ENCODE measurements at regions not wholly inside any gene's neighbourhood (a gene's known extent, or its start where the extent isn't known, plus 50 kb on each side); places are given as distances from the start of the nearest gene placed in this dataset.

GRCh38 chr3:28039829-28040228, 201.6 kb upstream of the CMC1 start:
- Histone ChIP-seq H3K27me3 (replicated peaks in 1 of 7) (no peaks in the 10 kb centered on the region), H3K36me3 (no peaks in the 10 kb centered on the region), H3K4me3 (no peak overlapping the region), H3K9me3 (no peaks in the 10 kb centered on the region), H3K27ac (no peak overlapping the region), H3K4me1 (no peaks in the 10 kb centered on the region)
- 57 to 82% (median 70%) methylated on average over 1 of the region's 1 CpG for WGBS, 5 donors
- TF ChIP-seq POLR2AphosphoS5 (IDR thresholded peaks at IDR 0.05) (no peak), POLR2A (IDR thresholded peaks at IDR 0.05) (no peak), CTCF (IDR thresholded peaks at IDR 0.05 in 8 of 11, conservative IDR thresholded peaks at IDR 0.05 in 3 of 11) (no peak)
- intact Hi-C loops (cut with DNase I; ENCODE audit: low total_unique reads) = no loop called here
- no peak for DNase-seq

DNA sequence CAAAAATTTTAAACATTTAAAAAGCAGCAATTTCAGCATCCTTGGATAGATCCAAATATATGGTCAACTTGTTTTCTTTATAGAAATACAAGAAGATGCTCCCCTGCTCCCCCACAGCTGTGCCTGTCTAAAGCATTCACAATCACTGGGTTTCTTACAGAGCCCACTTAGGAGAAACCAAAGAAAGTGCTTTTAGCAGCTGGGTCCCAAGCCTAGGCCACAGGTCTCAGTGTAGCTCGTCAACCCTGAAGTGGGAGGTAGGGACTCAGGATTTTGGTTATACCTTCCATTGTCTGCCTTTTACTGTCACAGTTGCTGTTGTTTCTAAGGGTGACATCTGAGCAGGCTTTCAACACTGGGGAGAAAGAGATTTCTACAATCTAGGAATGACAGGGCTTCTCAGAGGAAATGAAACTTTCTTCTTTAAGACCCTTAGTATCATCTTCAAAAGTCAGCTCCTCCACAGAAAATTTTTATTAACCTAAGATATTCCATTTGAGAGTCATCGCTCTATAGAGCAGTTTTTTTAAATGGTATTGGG, 199.3 kb upstream of the CMC1 start:
- H3K4me3 ChIP-seq = no peak overlapping the region
- no peaks in the 10 kb centered on the region for H3K9me3 ChIP-seq
- H3K27ac ChIP-seq = no peak overlapping the region
- TF ChIP-seq POLR2A (IDR thresholded peaks at IDR 0.05) (no peak), POLR2AphosphoS5 (IDR thresholded peaks at IDR 0.05) (no peak), CTCF (IDR thresholded peaks at IDR 0.05 in 8 of 11, conservative IDR thresholded peaks at IDR 0.05 in 3 of 11) (no peak)
- H3K27me3 ChIP-seq (replicated peaks in 1 of 7) = no peaks in the 10 kb centered on the region
- H3K36me3 ChIP-seq = no peaks in the 10 kb centered on the region
- 67 to 92% (median 77%) methylated on average over 2 of the region's 2 CpGs for WGBS, 5 donors
- H3K4me1 ChIP-seq = no peaks in the 10 kb centered on the region
- intact Hi-C loops (cut with DNase I; ENCODE audit: low total_unique reads) = no loop called here
- DNase-seq = no peak

- intact Hi-C loops (cut with DNase I; ENCODE audit: low total_unique reads) = no loop called here
- no peak for TF ChIP-seq CTCF (IDR thresholded peaks at IDR 0.05 in 8 of 11, conservative IDR thresholded peaks at IDR 0.05 in 3 of 11)
- TF ChIP-seq POLR2AphosphoS5 (IDR thresholded peaks at IDR 0.05) = no peak
- no peak for TF ChIP-seq POLR2A (IDR thresholded peaks at IDR 0.05)
- 56 to 70% (median 66%) methylated on average over 1 of the region's 1 CpG for WGBS, 5 donors
These were observed 198.7 kb upstream of the CMC1 start for GRCh38 chr3:28042707-28043106.

GRCh38 chr3:28050120-28050519, 191.3 kb upstream of the CMC1 start:
- intact Hi-C loops (cut with DNase I; ENCODE audit: low total_unique reads) = no loop called here
- TF ChIP-seq POLR2A (IDR thresholded peaks at IDR 0.05) (no peak), POLR2AphosphoS5 (IDR thresholded peaks at IDR 0.05) (no peak), CTCF (IDR thresholded peaks at IDR 0.05 in 8 of 11, conservative IDR thresholded peaks at IDR 0.05 in 3 of 11) (no peak)
- Histone ChIP-seq H3K4me3 (no peak overlapping the region), H3K9me3 (no peaks in the 10 kb centered on the region), H3K36me3 (no peaks in the 10 kb centered on the region), H3K4me1 (no peaks in the 10 kb centered on the region), H3K27me3 (replicated peaks in 1 of 7) (peaks cover 0 to 4% (median 0%) of the 10 kb centered on the region in 7 donors), H3K27ac (no peak overlapping the region)
- DNase-seq = no peak
- 70 to 88% (median 79%) methylated on average over 3 of the region's 3 CpGs for WGBS, 5 donors

More at GRCh38 chr3:28042707-28043106, 198.7 kb upstream of the CMC1 start:
- DNase-seq = no peak
- Histone ChIP-seq H3K36me3 (no peaks in the 10 kb centered on the region), H3K27me3 (replicated peaks in 1 of 7) (no peaks in the 10 kb centered on the region), H3K9me3 (no peaks in the 10 kb centered on the region), H3K27ac (no peak overlapping the region), H3K4me3 (no peak overlapping the region), H3K4me1 (no peaks in the 10 kb centered on the region)
